ENCODE measurements at regions not wholly inside any gene's neighbourhood (a gene's known extent, or its start where the extent isn't known, plus 50 kb on each side); places are given as distances from the start of the nearest gene placed in this dataset.

GRCh38 chr5:63341442-63341841 is 620.8 kb downstream of the HTR1A start:
- DNase-seq, result no peak
- no peak for TF ChIP-seq CTCF (IDR thresholded peaks at IDR 0.05)
- no peaks in the 10 kb centered on the region for H3K27me3 ChIP-seq (ENCODE audit: control insufficient read depth in 2 of 2, insufficient read depth in 2 of 2, low read length in 2 of 2)
- no peak overlapping the region for H3K4me3 ChIP-seq (replicated peaks in 1 of 3; ENCODE audit: low read depth in 2 of 3, low read length in 3 of 3)
- H3K9me3 ChIP-seq (replicated peaks in 1 of 2; ENCODE audit: control insufficient read depth in 1 of 2, insufficient read depth in 1 of 2, low read length in 2 of 2), result no peaks in the 10 kb centered on the region
- no peaks in the 10 kb centered on the region for H3K79me2 ChIP-seq (ENCODE audit: insufficient read depth, low read length)
- no peaks in the 10 kb centered on the region for H3K36me3 ChIP-seq (replicated peaks in 1 of 2; ENCODE audit: control insufficient read depth in 1 of 2, insufficient read depth in 2 of 2, low read length in 2 of 2)
- no peak overlapping the region for H3K27ac ChIP-seq (ENCODE audit: low read depth in 1 of 2, low read length in 2 of 2)
- no peak overlapping the region for H2AFZ ChIP-seq (ENCODE audit: insufficient read depth, low read depth, low read length, poor library complexity, severe bottlenecking)
- H4K20me1 ChIP-seq (ENCODE audit: insufficient read depth, low read length), result no peaks in the 10 kb centered on the region
- Mint-ChIP-seq H3K27me3 (ENCODE audit: low read depth in 3 of 3) (peaks cover 0 to 1% (median 0%) of the 10 kb centered on the region in 3 donors), H3K4me1 (no peaks in the 10 kb centered on the region), H3K36me3 (no peaks in the 10 kb centered on the region), H3K27ac (no peak overlapping the region), H3K4me3 (no peak overlapping the region), H3K9me3 (peaks cover 0 to 4% (median 3%) of the 10 kb centered on the region in 7 donors)
- no CpG with 5 or more reads among the region's 2 CpGs for WGBS (ENCODE audit: insufficient coverage)
- no peak overlapping the region for H3K4me2 ChIP-seq (replicated peaks; ENCODE audit: extremely low read depth, low read length, poor library complexity, severe bottlenecking)
- intact Hi-C loops (cut with micrococcal nuclease), result no loop called here
- no peaks in the 10 kb centered on the region for H3K4me1 ChIP-seq (ENCODE audit: control insufficient read depth in 1 of 2, insufficient read depth in 2 of 2, low read length in 2 of 2)
- no peak overlapping the region for H3K9ac ChIP-seq (ENCODE audit: insufficient read depth, low read length, poor library complexity, severe bottlenecking)

GRCh38 chr5:63323926-63324325 is 638.3 kb downstream of the HTR1A start:
- Histone ChIP-seq H2AFZ (ENCODE audit: insufficient read depth, low read depth, low read length, poor library complexity, severe bottlenecking) (no peak overlapping the region), H3K4me3 (replicated peaks in 1 of 3; ENCODE audit: low read depth in 2 of 3, low read length in 3 of 3) (no peak overlapping the region), H4K20me1 (ENCODE audit: insufficient read depth, low read length) (no peaks in the 10 kb centered on the region), H3K4me2 (replicated peaks; ENCODE audit: extremely low read depth, low read length, poor library complexity, severe bottlenecking) (no peak overlapping the region), H3K79me2 (ENCODE audit: insufficient read depth, low read length) (no peaks in the 10 kb centered on the region), H3K9me3 (replicated peaks in 1 of 2; ENCODE audit: control insufficient read depth in 1 of 2, insufficient read depth in 1 of 2, low read length in 2 of 2) (peaks cover 0 to 2% of the 10 kb centered on the region in 2 donors), H3K27me3 (ENCODE audit: control insufficient read depth in 2 of 2, insufficient read depth in 2 of 2, low read length in 2 of 2) (no peaks in the 10 kb centered on the region), H3K9ac (ENCODE audit: insufficient read depth, low read length, poor library complexity, severe bottlenecking) (no peak overlapping the region), H3K4me1 (ENCODE audit: control insufficient read depth in 1 of 2, insufficient read depth in 2 of 2, low read length in 2 of 2) (no peaks in the 10 kb centered on the region), H3K27ac (ENCODE audit: low read depth in 1 of 2, low read length in 2 of 2) (no peak overlapping the region), H3K36me3 (replicated peaks in 1 of 2; ENCODE audit: control insufficient read depth in 1 of 2, insufficient read depth in 2 of 2, low read length in 2 of 2) (no peaks in the 10 kb centered on the region)
- Mint-ChIP-seq H3K4me3 (no peak overlapping the region), H3K27ac (no peak overlapping the region), H3K9me3 (peaks cover 0 to 8% (median 2%) of the 10 kb centered on the region in 7 donors), H3K27me3 (ENCODE audit: low read depth in 3 of 3) (no peaks in the 10 kb centered on the region), H3K4me1 (no peaks in the 10 kb centered on the region), H3K36me3 (no peaks in the 10 kb centered on the region)
- DNase-seq, result no peak
- intact Hi-C loops (cut with micrococcal nuclease), result no loop called here
- WGBS (ENCODE audit: insufficient coverage), result 50% methylated on average over 1 of the region's 1 CpG
- no peak for TF ChIP-seq CTCF (IDR thresholded peaks at IDR 0.05)

All from CD14-positive monocyte (primary cell).